ENCODE measurements at regions not wholly inside any gene's neighbourhood (a gene's known extent, or its start where the extent isn't known, plus 50 kb on each side); places are given as distances from the start of the nearest gene placed in this dataset.

DNA sequence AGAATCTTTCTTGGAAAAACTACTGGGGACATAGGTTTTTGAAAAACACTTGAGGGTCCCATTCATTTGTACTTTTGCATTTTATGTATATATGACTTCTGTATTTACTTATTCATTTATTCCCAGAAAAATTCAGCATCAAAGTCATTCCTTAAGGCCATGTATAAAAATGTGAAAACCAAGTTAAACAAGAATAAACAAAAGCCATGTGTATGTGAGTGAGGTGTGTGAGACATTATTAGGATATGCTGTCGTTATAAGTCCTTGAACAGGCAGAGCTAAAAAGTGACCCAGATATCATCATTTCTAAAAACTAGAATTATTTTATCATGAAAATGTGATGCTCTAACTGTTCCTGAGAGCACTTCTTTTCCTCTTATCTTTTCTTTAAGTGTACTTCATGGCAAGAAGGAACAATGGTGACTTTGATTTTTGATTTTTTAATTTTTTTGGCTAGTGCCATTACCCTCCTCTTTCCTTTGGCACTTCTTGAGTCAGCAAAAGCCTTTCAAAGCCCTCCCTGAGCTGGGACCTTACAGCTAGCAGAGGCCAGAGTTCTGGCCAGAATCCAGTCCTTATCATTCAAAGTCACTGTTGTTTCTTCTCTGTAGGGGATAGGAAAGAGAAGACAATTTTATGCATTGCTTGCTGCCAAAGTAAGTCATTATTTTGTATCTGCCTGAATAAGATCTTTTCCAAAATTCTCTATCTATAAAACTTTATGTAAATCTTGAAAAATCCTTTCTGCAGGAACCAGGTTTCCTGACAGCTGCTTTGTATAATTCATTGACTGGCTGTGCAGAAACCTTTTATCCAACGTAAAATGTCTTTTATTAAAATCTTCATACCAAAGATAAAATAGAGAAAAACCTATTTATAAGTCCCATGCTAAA, 419.7 kb upstream of the PRICKLE1 start:
- DNase-seq = no peak

DNA sequence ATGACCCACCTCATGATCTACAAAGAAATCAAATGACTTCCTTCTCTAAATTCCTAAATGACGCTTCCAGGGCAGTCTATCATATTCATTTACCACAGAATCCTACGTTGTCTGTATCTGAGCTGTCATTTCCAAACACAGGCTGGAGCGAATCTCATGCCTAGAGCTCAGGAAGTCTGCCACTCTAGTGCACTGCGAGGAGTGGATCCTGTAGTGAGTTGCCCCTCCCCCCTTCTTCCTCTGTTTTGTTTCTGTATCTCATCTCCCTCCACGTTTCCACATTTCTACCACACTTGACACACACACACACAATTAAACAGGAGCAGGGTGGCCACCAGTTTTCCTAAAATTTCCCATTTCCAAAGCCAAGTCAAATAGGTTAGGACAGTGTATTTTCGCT, 415.4 kb upstream of the PRICKLE1 start:
- no peak for DNase-seq

DNA sequence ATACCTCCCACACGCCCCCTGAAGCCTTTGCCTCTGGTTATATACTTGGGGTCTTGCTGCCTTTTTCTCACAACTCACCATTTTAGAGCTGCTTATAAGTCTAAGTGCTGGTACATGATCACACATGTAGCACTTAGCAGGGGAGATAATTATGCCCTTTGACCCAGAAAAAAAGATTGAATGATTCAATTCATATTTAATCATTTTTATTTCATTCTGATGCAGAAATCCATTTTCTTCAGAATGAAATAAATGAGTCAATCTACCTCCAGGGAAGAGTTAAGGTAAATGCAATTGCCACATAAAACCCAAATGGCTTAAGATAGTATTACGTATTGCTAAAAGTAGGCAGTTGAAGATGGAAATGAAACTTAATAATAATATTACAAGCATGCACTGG, 414.6 kb upstream of the PRICKLE1 start:
- DNase-seq = no peak

DNA sequence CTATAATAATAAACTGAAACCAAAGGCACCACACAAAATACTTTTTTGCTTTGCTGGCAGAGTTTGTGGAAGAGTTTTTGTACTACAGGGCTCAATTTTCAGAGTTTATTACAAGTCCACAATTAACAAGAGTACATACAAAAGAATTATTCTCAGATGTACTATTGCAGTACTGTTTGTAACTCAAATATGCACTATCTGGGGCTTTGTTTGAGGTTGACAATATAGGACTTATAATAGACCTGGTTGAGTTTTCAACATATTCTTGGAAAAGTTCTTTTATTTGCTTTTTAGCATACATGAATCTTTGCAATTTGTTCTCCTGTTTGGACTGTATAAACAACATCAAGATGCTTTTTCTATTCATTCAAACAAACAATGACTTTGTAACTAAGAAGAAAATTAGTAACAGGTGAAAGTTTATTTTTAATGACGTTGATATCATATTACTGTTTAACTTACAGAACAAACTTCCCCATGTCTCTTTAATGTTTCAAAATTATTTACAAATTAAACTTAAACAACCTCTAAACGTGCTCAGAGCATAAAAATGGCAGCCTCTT, 407.4 kb upstream of the PRICKLE1 start:
- no peak for DNase-seq

DNA sequence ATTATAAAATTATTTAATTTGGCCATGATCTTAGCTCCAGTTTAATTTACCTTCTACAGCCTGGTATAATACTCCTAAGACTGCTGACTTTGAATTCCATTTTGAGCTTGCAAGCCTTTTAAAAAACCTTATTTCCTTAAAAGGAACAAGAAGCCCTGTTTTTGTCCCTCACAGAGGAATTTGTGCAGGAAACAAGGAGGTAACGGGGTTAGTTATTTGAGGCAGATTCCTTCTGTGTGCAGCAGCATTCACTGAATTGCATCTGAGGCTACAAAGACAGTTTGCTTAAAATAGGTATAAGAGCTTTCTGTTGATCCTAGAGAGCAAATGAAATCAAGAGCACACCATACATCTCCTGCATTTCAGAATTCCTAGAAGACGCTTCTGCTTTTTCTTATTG, 403.3 kb upstream of the PRICKLE1 start:
- no peak for DNase-seq

DNA sequence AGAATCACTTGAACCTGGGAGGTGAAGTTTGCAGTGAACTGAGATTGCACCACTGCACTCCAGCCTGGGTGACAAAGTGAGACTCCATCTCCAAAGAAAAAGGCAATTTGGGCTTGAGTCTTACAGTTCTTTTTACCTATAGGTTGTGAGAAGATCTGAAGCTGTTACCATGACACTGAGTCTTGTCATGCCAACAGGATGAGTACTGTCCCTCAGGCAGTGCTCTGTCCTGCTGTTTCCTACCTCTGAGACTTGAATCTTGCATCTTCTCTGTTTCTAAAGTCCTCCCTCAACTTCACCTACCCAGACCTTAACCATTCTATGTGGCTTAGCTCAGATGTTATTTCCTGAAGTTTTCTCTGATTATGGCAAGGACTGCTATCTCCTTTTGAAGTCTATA, 400.8 kb upstream of the PRICKLE1 start:
- DNase-seq = no peak

DNA sequence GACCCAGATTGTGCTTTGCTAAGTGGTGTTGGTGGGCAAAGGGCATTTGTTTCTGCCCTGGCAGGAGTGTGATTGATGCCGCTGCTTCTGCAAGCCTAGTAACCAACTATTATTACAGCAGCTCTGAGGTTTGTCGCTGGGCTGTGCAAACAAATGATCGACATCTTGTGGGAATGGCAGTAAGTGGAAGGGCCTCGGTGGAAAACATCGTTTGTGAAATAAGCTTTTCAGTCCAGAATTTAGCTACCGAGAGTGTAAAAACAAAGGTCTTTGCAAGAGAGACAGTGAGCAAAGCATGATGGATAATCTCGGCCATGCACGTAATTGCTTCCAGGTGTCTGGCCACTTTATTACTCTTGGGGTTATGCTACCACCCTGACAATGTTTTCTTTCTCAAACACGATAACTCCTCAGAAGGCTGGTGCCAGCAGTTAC, 397.7 kb upstream of the PRICKLE1 start:
- no peak for DNase-seq

DNA sequence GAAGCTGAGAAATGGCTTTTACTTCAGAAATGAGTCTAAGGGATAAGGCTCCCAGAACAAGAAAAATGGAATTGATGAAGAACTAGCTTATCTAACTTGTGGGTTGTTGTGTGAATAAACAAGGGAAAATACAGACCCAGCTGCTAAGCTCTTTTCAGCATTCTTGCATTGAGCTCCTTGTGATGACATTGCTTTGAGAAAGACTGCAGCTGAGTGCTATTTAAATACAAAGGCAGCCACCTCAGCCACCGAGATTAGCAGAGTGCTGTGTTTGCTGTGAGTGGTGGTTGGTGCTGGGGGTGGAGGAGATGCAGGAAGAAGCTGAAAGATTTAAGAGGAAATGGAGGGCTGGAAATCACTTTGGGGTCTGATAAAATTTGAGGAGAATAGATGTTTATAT, 396.0 kb upstream of the PRICKLE1 start:
- DNase-seq = no peak

DNA sequence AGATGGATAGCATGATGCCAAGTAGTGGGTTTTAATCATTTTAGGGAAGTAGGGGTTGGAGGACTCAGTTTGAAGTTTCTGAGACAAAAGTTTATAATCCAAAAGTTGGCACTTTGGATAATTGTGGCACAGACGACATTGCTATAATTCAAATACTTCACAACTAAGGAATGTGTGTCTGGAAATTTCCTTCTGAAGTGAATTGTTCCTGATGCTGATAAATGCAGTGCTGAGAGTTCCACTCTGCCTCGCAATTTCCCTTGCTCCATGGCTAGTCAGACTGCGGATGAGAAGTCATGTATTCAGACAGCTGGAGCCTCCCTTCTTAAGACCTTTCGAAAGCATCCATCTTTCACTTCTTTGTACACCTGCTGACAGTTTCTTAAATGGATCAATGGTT, 393.3 kb upstream of the PRICKLE1 start:
- DNase-seq = no peak

DNA sequence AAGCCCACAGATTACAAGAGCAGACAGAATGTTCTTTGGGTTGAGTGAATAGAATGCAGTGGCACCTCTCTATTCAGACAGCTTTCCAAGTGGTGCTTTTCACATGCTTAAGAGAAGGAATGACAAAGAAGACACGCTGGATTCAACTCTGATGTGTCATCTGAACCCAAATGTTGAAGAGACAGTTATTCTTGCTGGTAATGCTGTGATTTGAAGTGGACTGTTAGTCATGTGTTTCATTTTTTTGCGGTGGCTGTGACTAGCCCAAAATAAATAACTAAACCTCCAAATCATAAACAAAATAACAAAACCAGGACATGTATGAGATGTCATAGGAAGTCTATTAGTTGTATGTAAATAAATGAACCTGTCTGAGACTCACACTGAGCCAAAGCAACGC, 391.8 kb upstream of the PRICKLE1 start:
- no peak for DNase-seq

DNA sequence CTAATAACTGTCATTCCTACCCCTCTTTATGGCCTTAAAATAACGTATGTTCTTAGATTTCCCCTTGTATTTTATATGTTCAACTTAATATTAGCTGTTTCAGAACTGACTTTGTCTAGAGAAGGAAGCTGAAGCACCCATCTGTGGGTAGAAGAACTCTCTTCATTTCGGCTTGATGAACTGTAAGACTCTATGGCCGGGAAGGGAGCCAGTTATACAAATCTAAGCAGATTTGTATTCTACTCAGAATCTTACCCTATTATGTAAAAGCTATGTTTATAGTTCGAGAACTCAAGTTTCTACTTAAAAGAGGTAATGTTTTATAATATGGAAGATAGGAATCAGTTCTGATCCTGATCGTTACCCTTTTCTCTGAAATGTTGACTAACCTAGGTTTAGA, 390.9 kb upstream of the PRICKLE1 start:
- no peak for DNase-seq

DNA sequence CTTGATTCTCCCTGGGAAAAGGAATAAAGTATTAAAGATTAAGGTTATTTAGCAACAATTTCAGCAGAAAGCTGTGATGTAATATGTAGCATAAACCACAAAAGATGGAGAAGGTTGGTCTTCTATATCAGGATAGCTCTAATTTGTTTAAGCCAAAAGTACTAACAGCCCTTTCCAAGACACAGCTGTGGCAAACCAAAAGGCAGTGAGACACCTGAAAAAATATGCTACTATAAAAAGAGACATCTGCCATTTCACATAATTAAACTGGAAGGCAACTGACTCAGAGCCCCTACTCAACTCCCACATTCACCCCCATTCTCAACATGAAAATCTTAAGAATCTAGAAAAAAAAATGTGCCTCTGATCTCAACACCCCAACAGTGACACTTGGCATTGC, 390.2 kb upstream of the PRICKLE1 start:
- DNase-seq = no peak

DNA sequence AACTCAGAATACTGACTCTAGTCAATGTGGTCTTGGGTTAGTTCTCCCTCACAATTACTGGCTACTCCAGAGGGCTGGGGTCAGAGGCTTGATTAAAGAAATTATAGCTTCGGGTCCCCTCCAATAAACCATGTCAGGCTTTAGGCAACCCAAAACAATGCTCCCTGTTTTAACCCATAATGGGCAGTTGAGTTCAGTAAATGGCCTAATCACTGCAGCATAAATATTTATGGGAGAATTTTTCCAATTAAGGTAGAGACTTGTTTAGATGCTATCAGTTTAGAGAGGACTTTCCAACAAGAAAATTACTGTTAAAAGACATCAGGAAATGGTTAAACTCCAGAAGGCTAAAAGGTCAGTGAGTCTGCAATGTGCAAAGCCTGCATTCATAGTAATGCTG, 389.2 kb upstream of the PRICKLE1 start:
- DNase-seq = no peak

DNA sequence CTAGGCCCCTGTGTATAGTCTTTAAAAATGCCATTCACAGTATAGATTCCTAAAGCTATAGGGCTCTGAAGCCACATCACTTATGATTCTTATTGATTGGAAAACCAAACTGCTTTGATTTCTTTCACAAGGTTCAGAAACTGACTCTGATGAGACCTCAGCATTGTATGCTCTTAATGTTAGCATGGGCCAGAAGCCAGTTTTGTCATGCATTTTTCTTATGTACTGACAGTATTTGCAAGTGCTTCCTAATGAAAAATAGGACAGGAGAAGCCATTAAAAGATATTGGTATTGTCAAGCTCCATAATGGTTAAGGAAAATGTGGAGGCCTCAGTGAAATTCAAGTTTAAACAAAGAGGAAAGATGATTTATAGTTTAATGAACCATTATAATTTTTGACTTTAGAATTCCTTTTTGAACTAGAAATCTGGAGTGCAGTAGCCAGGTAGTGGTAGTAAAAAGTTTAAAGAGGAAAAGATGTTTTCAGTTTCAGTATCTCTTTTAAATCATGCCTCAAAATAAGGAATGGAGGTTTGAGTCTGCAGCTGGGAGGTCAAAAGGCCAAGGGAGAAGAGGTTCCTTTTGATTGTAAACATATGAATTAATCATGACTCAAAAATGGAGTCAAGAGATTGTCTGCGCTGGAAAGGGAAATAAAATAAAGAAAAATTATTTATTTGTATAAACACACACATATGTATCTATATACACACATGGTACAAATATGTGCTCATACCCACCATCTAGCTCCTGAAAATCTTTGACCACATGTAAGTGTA, 388.1 kb upstream of the PRICKLE1 start:
- no peak for DNase-seq

DNA sequence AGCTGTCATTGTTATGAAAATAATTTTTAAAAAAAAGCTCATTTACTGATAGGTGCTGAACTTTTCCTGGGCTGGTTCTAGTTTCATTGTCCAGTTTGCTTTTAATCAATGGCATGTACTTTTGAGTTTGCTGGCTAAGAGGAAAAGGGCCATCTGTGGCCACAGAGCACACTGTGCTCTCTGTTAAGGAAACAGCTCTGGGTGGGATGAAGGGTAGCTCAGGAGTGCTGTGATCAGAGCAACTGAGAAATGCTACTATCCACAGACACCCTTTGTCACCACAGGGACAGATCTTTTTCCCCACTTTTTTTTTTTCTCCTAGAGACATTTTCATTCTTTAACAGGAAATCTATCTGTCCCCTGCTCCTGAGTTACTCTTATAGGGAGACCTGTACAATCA, 387.1 kb upstream of the PRICKLE1 start:
- DNase-seq = no peak

DNA sequence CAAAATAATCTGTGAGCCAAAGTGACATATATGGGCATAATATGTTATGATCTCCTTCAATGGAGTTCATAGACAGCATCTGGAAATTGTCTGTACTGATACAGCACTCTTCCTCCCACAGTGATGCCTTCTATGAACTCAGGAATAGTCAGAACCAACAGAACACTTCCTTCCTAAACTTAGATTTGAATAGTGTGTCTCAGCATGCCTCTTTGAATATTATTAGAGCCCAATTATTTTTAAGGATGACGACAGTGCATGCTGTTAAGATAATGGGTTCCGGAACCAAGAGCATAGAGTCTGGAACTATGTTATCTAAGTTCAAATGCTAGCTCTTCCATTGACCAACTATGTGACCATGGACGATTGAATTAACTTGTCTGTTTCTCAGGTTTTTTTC, 386.6 kb upstream of the PRICKLE1 start:
- DNase-seq = no peak

DNA sequence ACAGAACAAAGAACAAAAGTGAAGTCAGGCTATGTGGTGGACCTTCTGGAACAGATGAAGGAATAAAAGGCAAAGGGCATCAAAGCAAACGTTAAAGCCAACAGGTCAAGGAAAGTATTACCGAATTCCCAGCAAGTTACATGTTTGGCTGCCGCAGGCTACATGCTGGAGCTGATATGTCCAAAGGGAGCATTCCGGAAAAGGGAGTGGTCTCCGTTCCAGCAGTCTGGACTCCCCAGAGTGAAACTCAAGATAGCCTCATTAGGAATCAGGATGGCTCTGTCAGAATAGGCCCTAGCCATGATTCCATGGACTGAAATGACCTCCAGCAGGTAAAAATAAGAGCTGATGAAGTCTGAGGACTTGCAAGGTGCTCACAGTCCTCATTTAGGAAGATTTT, 379.8 kb upstream of the PRICKLE1 start:
- DNase-seq = no peak

DNA sequence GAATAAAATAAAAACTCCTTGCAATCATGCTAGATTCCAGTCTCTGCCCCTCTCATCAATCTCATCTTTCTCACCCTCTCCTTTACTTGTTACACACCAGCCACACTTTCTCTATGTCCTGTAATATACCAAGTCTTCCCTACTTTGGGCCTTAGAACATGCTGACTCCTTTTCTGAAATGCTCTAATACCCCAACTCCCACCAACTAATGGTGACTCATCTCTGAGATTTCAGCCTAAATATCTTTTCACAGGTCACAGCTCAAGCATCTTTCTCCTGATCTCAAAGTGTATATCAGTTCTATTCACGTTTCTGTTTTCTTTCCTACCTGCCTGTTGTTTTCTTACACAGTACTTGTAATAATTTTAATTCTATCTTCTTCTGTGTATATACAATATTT, 378.9 kb upstream of the PRICKLE1 start:
- DNase-seq = no peak

DNA sequence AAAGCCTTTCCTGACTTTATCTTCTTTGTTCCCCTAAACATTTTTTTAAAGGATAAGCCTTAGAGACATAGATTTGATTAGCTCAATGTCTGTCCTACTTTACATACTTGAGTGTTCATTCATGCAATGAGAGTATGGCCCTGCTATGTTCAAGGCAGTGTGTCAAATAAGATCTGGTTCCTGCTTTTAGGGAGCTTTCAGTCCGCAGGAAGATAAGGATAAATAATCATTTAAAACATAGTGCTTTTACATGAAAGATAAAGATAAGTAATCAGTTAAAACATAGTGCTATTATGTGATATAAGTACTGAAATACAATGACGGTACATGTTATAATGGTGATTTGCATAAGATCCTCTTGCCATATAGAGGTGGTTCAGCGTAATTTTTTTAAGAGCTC, 378.3 kb upstream of the PRICKLE1 start:
- no peak for DNase-seq

DNA sequence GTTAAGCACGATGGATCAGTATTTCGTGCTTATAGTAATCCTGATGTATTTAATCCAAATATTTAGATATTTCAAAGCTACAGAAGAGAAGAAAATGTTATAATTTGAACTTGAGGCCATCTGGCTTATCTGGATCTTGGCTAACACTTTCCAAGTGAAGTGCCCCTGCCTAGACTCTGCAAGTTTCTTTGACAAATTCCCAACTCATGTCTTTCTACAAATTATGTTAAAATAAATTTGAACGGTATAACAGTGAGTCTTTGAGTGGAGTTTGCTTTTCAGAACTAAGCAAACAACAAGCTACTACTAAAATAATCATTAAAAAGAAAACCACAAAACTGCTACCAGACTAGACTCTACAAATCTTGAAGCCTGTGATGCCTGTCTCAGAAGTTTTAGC, 374.4 kb upstream of the PRICKLE1 start:
- no peak for DNase-seq

DNA sequence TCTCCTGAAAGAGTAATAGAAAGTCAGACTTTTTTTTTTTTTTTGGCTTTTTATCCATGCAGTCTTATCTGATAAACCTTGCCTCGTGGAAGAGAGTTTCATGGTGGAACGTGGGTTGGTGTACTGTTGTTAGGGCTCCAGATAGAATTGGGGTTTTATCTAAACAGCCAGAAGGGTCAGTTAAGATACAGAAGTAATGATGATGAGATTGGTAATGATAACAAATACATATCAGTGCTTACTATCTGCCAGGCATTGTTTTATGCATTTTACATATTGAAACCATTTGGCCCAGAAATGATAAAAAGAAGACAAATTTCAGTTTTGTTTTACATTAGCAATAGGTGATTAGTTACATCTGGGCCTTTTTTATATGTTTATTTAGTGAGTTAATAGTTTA, 372.8 kb upstream of the PRICKLE1 start:
- no peak for DNase-seq

DNA sequence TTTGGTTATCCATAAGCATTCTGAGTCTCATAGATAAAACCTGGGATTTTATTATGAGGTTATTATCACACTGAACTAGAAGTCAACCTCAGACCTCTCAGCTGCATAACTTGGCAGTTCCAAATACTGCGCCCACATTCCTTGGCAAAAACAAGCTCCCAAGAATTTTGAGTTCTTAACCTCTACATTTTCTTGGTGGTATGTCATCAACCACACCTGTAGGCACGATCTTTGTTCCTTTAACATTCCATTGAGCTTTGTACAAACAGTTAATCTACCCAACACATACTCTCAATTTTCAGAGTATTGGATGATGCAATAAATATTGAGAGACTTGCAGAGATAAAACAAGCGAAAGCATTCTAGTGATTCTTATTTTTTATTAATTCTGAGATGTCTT, 371.8 kb upstream of the PRICKLE1 start:
- no peak for DNase-seq

DNA sequence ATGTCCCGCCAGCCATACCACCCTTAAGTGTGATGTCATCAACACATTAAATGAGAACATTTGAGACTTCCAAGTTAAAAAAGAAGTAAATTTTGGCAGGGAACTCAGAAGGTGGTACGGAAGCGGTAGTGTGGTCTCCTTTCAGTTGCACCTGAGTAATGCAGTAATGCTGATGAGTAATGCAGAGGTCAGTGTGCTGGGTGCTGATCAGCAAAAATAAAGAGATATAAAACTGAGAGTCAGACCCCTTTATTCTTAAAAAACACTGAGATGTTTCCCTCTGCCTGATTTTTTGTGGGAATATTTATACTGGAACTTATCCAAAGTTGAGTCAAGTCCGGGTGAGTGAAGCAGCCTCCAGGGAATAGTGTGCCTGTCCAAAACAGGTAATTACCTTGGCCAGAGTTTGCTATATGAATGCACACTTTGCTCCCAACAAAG, 370.6 kb upstream of the PRICKLE1 start:
- no peak for DNase-seq

DNA sequence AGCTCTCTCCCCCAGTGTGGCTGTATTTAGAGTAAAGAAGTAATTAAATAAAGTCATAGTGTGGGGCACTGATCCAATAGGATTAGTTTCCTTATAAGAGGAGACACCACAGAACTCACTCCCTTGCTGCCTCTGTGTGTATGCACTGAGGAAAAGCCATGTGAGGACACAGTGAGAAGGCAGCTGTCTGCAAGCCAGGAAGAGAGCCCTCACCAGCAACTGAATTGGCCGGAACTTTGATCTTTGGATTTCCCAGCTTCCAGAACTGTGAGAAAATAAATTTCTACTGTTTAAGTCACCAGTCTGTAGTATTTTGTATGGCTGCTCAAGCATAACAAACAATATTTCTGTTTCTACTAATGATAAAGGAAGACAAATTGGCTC, 368.7 kb upstream of the PRICKLE1 start:
- DNase-seq = no peak

Data from activated effector memory CD4-positive, alpha-beta T cell treated with anti-CD3 and anti-CD28 coated beads, Interleukin-2, amount 50 U/mL, for 16 hours (primary cell).